Mucosa of descending colon (tissue), 3 donors: ENCODE measurements at regions not wholly inside any gene's neighbourhood (a gene's known extent, or its start where the extent isn't known, plus 50 kb on each side); places are given as distances from the start of the nearest gene placed in this dataset.
"Not testable (repeated sequence)": the region's sequence is repeated elsewhere in the genome, so short reads cannot be mapped to it uniquely, and the experiment has no call there.

Experiments used
- ATAC-seq: fragments of 200-7000 bp; cut with Tn5 transposase; one replicate; pipeline ENCODE4 v1.9.1; 2020; ENCODE audit warnings: mild to moderate bottlenecking, moderate library complexity
- DNase-seq, 3 donors: peaks; one replicate each; pipeline ENCODE4 v3.0.0-alpha.2; 2020
- H3K36me3 ChIP-seq: fragments of 200-600 bp; one replicate; pipeline ENCODE4 v1.8.0; 2021; ENCODE audit warnings: low read depth, mild to moderate bottlenecking
- H3K4me1 ChIP-seq: fragments of 200-600 bp; one replicate; pipeline ENCODE4 v1.8.0; 2021; ENCODE audit warnings: low read depth, mild to moderate bottlenecking
- H3K4me3 ChIP-seq: fragments of 200-600 bp; one replicate; pipeline ENCODE4 v1.8.0; 2021; ENCODE audit warnings: mild to moderate bottlenecking
- H3K9me3 ChIP-seq: fragments of 200-600 bp; one replicate; pipeline ENCODE4 v1.8.0; 2021; ENCODE audit warnings: mild to moderate bottlenecking
- intact Hi-C, 2 donors: fragments of 100-400 bp; cut with DNase I in 1 of 2; cut with micrococcal nuclease in 1 of 2; formaldehyde crosslinking; loops; one replicate each; pipeline versions ENCODE4 v1.11.0 to v1.11.1; 2022; cut with DNase I, micrococcal nuclease
- TF ChIP-seq, protein P1 (sequence below): fragments of 200-600 bp; IDR thresholded peaks from one replicate; pipeline ENCODE4 v1.8.0; 2022; ENCODE audit warnings: antibody characterized with exemption, mild to moderate bottlenecking
- donor health status: DM: no; HTN: no; CAD: no; lungs with moderate emphysema.
- donor health status: DM: no; HTN: no; CAD: no.
- donor health status: DM: no; HTN: yes; CAD: no.

DNA sequence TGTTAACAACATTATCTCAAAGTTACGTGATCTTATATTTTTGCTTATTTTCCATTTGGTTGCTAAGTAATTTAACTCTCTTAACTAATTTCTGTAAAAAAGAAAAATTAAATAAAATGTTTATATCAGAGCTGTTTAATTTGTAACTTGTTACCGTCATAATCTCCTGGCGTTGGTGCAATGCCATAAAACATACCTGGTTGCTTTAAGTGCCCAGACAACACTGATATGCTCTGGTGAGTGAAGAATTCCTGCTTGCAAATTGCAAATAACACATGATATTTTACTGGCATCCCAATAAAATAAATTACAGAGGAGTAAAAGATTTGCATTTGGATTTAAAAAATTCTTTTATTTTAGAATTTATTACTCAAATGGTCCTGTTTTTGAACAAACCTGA lies 640.1 kb upstream of the MIS18BP1 start:
- TF ChIP-seq, protein P1, sequence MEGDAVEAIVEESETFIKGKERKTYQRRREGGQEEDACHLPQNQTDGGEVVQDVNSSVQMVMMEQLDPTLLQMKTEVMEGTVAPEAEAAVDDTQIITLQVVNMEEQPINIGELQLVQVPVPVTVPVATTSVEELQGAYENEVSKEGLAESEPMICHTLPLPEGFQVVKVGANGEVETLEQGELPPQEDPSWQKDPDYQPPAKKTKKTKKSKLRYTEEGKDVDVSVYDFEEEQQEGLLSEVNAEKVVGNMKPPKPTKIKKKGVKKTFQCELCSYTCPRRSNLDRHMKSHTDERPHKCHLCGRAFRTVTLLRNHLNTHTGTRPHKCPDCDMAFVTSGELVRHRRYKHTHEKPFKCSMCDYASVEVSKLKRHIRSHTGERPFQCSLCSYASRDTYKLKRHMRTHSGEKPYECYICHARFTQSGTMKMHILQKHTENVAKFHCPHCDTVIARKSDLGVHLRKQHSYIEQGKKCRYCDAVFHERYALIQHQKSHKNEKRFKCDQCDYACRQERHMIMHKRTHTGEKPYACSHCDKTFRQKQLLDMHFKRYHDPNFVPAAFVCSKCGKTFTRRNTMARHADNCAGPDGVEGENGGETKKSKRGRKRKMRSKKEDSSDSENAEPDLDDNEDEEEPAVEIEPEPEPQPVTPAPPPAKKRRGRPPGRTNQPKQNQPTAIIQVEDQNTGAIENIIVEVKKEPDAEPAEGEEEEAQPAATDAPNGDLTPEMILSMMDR: no peak
- Histone ChIP-seq H3K4me1 (peaks cover 12% of the 10 kb centered on the region), H3K36me3 (no peaks in the 10 kb centered on the region), H3K4me3 (no peak overlapping the region), H3K9me3 (no peaks in the 10 kb centered on the region)
- intact Hi-C loops: no loop called here
- DNase-seq (peak in 1 of 3 donors; percentile 57), ATAC-seq (peak; percentile 48)

DNA sequence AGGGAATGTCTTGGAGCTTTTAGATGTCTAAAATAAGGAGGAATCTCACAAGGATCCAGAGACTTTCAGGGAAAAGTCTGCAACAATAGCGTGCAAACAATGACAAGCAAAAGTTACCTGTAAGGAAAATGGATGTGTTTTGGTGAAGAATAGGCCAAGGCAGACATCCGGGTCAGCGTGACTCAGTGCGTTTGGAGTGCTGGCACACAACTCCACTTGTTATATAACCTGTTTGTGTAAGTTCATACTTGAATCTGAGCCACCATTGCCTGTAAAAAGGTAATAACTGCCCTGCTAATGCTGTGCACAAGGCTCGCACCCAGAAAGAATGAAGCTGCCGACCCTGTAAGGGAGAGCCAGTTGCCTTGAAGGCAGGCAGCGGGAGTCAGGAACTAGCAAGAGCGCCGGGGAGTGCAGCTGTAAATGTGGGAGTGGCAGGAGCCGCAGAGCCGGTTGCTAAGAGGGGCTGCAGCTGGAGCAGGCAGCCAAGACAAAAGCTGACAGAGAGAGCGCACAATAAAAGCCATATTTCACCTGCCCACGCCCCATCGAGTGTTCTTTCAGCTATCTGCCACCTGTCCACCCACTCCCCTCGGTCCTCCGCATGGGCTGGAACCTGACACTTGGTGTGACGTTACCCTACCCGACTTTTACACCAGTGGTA lies 638.5 kb upstream of the MIS18BP1 start:
- Histone ChIP-seq H3K4me3 (no peak overlapping the region), H3K36me3 (no peaks in the 10 kb centered on the region), H3K9me3 (no peaks in the 10 kb centered on the region), H3K4me1 (peaks cover 12% of the 10 kb centered on the region)
- TF ChIP-seq, protein P1: no peak
- ATAC-seq (peak; percentile 91), DNase-seq (peak; percentile 71 to 78 (median 77))
- intact Hi-C loops: no loop called here

DNA sequence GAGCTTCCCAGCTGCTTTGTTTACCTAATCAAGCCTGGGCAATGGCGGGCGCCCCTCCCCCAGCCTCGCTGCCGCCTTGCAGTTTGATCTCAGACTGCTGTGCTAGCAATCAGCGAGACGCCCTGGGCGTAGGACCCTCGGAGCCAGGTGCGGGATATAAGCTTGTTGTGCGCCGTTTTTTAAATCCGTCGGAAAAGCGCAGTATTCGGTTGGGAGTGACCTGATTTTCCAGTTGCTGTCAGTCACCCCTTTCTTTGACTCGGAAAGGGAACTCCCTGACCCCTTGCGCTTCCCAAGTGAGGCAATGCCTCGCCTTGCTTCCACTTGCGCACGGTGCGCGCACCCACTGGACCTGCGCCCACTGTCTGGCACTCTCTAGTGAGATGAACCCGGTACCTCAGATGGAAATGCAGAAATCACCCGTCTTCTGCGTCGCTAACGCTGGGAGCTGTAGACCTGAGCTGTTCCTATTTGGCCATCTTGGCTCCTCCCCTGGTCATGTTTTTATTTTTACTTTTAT lies 635.8 kb upstream of the MIS18BP1 start:
- ATAC-seq, H3K9me3 ChIP-seq, H3K36me3 ChIP-seq, DNase-seq, intact Hi-C loops, H3K4me3 ChIP-seq: not testable (repeated sequence)
- H3K4me1 ChIP-seq: peaks cover 12% of the 10 kb centered on the region

DNA sequence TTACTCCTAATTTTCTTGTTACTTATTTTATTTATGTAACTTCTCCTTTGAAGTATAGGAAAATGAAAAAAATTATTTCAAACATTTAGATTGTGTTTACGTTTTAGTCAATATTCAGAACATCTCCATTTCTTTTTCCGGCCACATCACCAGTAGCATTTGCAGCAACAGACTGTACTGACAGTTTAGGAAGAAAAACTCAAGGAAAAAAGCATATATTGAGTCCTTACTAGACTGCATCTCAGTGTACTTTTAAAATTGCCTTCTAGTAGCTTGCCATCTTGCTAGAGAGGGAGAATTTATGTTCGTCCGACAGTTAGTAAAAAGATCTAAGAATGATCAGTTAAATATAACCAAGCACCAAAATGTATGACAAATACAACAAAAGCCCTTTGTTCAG lies 625.0 kb upstream of the MIS18BP1 start:
- no peak for ATAC-seq
- TF ChIP-seq, protein P1: no peak
- no peaks in the 10 kb centered on the region for H3K9me3 ChIP-seq

DNA sequence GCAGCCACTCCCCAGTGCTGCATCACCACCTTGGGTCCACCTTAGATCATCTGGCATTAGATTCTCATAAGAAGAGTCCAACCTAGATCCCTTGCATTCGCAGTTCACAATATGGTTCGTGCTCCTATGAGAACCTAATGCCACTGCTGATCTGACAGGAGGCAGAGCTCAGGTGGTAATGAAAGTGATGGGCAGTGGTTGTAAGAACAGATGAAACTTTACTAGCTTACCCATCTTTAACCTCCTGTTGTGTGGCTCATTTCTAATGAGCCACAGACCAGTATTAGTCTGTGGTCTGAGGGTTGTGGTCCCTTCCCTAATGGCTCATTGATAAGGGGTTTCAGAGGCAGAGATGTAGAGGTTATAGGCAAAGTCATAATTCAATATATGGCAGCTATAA lies 615.9 kb upstream of the MIS18BP1 start:
- no peak overlapping the region for H3K4me3 ChIP-seq
- DNase-seq: no peak
- intact Hi-C loops: no loop called here
- no peak for ATAC-seq
- H3K36me3 ChIP-seq: no peaks in the 10 kb centered on the region
- peaks cover 4% of the 10 kb centered on the region for H3K9me3 ChIP-seq
- H3K4me1 ChIP-seq: no peaks in the 10 kb centered on the region
- TF ChIP-seq, protein P1: no peak

More for the DNA sequence above, 625.0 kb upstream of the MIS18BP1 start:
- Histone ChIP-seq H3K36me3 (no peaks in the 10 kb centered on the region), H3K4me3 (no peak overlapping the region), H3K4me1 (no peaks in the 10 kb centered on the region)
- DNase-seq: no peak
- intact Hi-C loops: no loop called here

DNA sequence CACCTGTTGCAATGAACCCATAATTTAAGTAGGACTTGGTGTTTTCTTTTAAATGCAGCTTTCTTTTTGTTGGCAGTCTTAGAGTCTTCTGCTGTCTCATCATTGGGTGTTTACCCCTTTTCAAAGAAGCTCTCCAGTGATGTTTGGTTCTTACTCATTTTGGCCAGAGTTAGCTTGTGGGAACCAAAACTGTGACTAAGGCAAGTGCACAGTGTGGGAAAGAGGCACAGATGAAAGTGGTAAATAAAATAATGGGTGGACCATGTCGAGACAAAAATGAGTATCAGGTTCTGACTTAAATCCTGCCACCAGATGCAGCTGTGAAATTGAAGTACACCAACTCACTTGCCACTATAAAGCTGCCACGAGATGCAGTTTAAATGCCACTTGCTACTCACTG lies 615.4 kb upstream of the MIS18BP1 start:
- TF ChIP-seq, protein P1: no peak
- intact Hi-C loops: no loop called here
- H3K4me1 ChIP-seq: no peaks in the 10 kb centered on the region
- H3K4me3 ChIP-seq: no peak overlapping the region
- ATAC-seq: no peak
- no peaks in the 10 kb centered on the region for H3K36me3 ChIP-seq
- DNase-seq: no peak
- peaks cover 4% of the 10 kb centered on the region for H3K9me3 ChIP-seq
